H54 (cell line): ENCODE measurements at regions not wholly inside any gene's neighbourhood (a gene's known extent, or its start where the extent isn't known, plus 50 kb on each side); places are given as distances from the start of the nearest gene placed in this dataset.
"Not testable (repeated sequence)": the region's sequence is repeated elsewhere in the genome, so short reads cannot be mapped to it uniquely, and the experiment has no call there.

ENCODE experiments used
- DNase-seq: peaks from one replicate; pipeline ENCODE4 v3.0.0; 2011; ENCODE audit warnings: low spot score, mixed read lengths; ENCODE audit not compliant: insufficient read length
- FAIRE-seq: peaks from 3 replicates; lab custom pipeline; 2011; peaks lifted over from hg19 to GRCh38; lab: Jason Lieb, UNC
- POLR2A ChIP-seq: IDR thresholded peaks from 2 replicates; pipeline ENCODE4 v1.6.1; 2011; ENCODE audit warnings: low read depth, mild to moderate bottlenecking, low read length

DNA sequence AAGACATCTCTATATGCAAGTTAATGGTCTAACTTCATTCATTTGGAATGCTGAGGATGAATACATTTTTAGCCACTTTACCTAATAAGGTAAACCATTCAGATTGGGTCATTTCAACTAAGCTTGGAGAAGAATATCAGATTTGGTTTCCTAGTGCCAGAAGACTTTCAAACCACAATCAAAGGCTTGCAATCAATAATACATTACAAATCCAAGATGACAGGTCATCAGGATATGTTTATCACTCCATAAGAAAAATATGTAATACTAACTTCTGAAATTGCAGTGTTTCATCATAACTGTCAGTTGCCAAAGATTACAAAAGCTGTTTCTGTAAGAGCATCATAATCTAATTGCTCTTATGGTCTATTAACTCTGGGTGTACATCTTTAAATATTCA is 654.0 kb downstream of the COL12A1 start:
- no peak for TF ChIP-seq POLR2A
- FAIRE-seq (no peak), DNase-seq (no peak)

DNA sequence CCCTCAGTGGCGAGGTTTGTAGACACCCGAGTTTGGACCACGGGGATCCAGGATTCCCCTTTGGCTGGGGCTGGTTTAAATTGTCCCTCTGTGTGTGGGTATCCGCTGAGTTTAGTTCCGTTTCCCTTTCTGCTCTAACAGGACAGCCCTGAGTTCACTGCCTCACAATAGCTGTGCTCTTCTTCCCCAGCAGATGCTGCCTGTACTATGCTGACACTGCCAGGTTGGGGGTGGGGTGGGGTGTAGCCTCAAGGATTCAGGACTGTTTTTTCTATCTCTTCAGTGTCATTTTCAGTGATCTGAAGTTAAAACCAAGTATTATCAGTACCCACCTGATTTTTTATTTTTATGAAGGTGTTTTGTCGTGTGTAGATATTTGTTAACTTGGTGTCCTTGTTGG is 655.0 kb downstream of the COL12A1 start:
- no peak for FAIRE-seq
- DNase-seq = no peak
- no peak for TF ChIP-seq POLR2A

DNA sequence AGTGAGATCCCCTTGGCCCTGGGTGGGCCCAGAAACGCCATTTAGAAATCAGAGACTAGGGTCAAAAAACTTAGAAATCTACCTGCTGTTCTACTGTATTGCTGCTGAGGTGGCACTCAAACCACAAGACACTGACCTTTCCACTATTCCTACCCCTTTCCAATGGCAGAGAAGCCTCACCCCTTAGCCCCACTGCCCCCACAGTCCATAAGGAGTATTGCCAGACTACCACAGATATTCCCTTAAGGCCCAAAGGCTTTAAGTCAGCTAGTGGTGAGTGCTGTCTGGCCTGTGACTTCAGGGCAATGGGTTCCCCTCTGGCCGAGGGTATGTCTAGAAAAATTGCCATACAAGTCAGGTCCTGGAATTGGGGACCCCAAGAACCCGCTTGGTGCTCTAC is 656.1 kb downstream of the COL12A1 start:
- TF ChIP-seq POLR2A = no peak
- no peak for DNase-seq
- FAIRE-seq = no peak

DNA sequence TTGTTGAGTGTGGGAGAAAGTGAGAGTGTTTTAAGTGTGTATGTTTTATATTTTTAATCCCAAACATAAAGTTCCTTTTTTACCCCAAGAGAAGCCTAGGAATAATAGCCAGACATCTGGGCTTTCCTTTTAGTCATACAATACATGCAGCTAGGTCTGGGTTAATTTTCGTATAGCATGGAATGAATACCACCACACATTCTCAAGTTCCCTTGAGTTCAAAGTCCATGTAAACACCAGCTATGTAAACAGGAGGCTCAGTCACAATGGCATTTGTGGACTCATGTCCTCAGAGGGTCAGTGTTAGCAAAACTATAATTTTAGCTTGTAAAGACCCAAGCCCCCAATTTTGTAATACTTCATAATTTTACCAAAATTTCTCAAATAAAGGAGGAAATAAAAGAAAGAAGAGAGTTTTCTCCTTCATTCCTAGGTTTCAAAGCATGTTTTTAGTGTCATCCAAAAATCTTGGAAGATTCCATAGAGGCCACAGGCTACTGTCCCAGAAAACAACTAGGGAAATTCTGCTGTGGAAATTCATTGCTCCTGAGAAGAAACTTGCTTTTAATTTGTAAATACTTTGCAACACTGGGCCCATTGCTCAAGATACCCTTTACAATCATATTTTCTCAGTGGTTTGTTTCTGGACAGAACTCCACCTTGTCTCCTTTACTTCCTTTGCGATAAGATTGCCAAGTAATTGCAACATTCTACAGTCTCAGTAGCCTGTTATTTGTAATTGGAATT is 671.2 kb downstream of the COL12A1 start:
- DNase-seq (no peak), FAIRE-seq (no peak)
- no peak for TF ChIP-seq POLR2A

DNA sequence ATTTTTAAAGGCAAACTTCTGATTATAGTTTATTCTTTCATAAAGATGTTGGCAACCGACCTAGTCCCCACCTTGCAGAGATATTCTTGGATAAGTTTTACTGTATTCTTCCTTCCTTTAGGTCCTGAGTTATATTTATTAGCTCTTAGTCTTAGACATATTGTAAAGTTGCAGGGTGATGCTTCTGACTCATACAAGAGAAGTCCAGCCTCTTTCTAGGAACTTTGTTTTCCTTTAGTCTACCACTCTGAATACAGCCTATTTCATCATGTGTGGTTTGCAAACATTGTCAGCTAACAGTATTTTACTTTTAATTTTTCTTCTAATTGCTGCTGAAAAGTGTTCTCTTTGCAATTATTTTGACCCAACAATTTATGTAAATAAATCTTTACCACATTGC is 686.7 kb downstream of the COL12A1 start:
- no peak for TF ChIP-seq POLR2A
- DNase-seq (no peak), FAIRE-seq (no peak)

DNA sequence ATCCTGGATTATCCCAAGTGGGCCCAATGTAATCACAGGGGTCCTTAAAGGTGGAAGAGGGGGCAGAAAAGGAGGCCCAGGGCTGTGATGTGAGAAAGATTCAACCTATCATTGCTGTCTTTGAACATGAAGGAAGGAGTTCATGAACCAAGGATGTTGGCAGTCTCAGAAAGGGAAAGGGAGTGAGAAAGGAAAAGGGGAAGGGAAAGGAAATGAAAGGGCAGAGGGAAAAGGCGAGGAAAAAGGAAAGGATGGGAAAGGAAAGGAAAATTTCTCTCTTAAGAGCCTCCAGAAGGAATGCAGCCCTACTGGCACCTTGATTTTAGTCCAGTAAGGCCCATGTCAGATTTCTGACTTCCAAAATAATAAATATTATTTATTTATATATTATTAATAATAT is 687.8 kb downstream of the COL12A1 start:
- TF ChIP-seq POLR2A = no peak
- FAIRE-seq (no peak), DNase-seq (no peak)

DNA sequence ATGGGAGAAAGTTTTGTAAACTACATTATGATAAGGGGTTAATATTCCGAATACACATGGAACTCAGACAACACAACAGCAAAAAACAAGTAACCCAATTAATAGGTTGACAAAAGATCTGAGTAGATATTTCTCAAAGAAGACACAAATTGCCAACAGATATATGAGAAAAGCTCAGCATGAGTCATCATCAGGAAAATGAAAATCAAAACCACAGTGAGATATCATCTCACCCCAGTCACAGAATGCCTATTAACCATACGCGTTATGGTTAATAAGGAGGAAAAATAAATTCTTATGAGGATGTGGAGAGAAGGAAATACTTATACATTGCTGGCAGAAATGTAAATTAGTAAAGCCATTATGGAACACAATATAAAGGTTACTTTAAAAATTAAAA is 695.0 kb downstream of the COL12A1 start:
- no peak for TF ChIP-seq POLR2A
- no peak for FAIRE-seq
- DNase-seq = no peak

DNA sequence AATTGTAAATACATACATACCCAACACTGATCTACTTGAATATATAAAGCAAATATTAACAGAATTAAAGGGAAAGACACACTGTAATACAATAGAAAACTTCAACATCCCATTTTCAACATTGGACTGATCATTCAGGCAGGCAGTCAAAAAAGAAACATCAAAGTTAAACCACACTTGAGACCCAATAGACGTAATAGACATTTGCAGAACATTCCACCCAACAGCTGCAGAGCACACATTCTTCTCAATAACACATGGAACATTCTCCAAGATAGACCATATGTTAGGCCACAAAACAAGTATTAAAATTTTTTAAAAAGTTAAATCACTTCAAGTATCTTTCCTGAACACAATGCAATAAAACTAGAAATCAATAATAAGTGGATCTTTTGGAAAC is 698.2 kb downstream of the COL12A1 start:
- FAIRE-seq (no peak), DNase-seq (no peak)
- TF ChIP-seq POLR2A = no peak

DNA sequence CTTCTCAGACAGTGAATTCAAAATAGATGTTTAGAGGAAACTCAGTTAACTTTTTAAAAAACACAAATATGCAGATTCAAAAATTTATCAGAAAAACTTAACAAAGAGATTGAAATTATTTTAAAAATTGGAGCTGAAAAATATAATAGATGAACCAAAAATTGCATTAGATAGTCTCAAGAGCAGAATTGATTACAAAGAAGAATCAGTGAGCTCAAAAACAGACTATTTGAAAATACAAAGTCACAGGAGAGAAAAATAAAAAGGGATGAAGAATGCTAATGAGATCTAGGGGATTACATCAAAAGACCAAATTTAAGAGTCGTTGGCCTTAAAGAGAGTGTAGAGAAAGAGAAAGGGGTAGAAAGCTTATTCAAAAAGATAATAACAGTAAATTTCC is 700.5 kb downstream of the COL12A1 start:
- TF ChIP-seq POLR2A = no peak
- DNase-seq (no peak), FAIRE-seq (no peak)

DNA sequence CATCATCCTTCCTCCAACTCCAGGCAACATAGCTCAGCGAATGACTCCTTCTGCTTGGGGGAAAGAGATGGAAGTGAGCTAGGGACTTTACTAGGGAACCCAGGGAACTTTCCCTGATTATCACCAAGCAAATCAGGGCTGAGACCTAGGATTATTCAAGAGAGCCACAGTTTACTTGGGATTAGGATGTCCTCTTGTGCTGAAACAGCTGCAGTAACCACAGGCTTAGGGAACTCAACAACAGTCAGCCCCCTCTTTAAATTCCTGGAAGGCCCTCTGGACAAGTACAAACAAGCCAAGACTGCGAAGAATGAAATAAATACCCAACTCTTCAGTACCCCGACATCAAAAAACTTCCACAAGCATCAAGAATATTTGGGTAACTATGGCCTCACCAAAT is 700.9 kb downstream of the COL12A1 start:
- no peak for TF ChIP-seq POLR2A
- FAIRE-seq (no peak), DNase-seq (no peak)

DNA sequence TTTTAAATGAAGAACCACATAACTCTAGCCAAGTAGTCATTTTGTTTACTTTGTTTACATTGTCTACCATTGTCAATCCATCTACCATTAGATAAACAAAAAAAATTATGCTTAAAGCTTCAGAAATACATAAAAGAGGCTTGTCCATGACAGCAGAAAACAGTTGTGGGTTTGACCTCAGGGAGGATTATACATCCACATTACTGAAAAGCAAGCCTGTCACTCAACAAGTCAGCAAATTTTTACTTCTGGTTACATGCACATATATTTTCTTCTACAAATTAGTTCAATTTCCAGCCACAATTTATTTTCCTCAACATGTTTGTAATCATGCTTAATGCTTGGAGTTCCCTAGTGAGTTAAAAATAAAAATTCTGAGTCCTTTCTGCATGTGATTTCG is 713.3 kb downstream of the COL12A1 start:
- no peak for FAIRE-seq
- no peak for TF ChIP-seq POLR2A

DNA sequence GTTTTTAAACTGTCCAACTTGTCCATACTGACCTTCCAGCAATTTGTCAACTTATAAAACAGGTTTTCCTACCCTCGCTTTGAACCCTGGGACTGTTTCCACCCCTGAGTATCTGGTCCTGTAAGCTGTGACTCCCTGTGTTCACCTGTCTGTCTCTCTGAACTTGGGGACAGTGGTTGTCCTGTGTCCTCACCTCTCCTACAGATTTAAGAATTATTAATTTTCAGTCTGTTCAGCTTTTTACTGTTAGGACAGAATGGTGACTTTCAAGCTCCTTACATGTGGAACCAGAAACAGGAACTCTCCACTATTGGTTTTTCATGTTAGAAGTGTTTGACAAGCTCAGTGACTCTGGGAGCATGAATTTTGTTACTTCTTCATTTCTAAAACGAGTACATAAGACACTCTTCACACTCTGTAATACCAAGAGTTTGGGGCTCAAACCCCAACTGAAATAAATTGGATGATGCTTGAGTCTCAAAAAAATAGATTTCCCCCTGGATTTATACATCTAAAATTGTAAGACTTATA is 713.9 kb downstream of the COL12A1 start:
- TF ChIP-seq POLR2A = no peak
- DNase-seq (no peak), FAIRE-seq (no peak)

More for the DNA sequence above, 713.3 kb downstream of the COL12A1 start:
- DNase-seq = no peak

DNA sequence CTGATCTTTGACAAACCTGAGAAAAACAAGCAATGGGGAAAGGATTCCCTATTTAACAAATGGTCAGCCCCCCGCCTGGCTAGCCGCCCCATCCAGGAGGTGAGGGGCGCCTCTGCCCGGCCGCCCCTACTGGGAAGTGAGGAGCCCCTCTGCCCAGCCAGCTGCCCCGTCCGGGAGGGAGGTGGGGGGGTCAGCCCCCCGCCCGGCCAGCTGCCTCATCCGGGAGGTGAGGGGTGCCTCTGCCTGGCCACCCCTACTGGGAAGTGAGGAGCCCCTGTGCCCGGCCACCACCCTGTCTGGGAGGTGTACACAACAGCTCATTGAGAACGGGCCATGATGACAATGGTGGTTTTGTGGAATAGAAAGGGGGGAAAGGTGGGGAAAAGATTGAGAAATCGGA is 717.1 kb downstream of the COL12A1 start:
- FAIRE-seq, DNase-seq: not testable (repeated sequence)

DNA sequence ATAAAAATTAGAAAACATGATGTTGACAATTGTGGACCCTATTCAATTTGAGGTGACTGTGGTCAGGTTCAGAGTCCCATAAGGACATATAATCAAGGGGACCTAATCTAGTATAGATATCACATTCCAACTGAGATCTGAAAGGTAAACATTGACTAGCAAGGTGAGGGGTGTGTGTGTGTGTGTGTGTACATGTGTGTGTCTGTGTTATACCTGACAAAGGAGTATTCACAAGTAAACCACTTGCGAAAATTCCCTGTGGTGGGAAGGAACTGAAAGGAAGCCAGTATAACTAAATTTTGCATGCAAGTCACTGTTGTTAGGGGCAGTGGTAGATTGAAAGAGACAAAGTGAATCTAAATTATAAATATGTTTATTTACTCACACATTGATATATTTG is 723.7 kb downstream of the COL12A1 start:
- FAIRE-seq = no peak
- no peak for TF ChIP-seq POLR2A
- DNase-seq = no peak

DNA sequence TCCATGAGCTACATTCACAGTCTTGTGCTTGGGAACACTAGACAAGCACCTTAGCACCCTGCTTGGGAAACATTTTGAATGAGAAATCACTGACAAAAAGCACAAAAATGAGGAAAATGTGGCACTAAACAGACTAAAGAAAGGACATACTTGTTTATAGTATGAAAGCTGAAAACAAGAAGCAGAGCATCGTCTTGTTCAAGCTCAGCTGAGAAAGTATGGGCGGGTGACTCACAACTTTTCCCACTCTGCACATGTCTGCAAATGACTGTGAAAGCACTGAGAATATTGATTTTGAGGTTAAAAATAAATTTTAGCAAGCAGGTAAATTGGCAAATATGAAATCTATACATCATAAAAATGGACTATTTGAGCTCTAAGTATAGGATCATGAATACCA is 725.3 kb downstream of the COL12A1 start:
- FAIRE-seq (no peak), DNase-seq (no peak)
- no peak for TF ChIP-seq POLR2A
